ENCODE measurements at regions not wholly inside any gene's neighbourhood (a gene's known extent, or its start where the extent isn't known, plus 50 kb on each side); places are given as distances from the start of the nearest gene placed in this dataset.

DNA sequence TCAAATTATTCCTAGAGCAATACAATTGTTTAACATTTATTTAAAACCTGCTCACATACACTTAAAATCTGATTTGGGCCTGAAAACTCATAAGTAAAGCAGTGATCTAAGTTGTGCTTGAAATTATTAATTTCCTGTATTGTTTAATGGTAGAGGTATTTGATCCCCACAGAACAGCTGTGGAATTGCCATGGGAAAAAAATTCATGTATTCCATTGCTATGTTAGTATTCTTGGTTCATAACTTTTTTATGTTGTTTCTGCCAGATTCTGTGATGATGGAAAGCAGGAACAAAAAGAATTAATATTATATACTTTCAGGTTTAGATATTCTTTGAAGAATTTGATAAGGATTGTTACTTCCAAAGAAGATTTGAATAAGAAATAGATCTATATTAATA lies 831.5 kb upstream of the NR2F2 start:
- no peaks in the 10 kb centered on the region for H3K9me3 ChIP-seq (ENCODE audit: insufficient read depth, low read length)
- no peaks in the 10 kb centered on the region for H3K27me3 ChIP-seq (ENCODE audit: insufficient read depth, insufficient read length)
- no peak overlapping the region for H3K9ac ChIP-seq (ENCODE audit: insufficient read length, low read depth)
- no peak overlapping the region for H3K4me3 ChIP-seq (ENCODE audit: insufficient read length, low read depth)
- no peak for DNase-seq (ENCODE audit: low read depth, low spot score)
- TF ChIP-seq ZNF274 (IDR thresholded peaks at IDR 0.05; ENCODE audit: low read depth, low read length) (no peak), SUZ12 (IDR thresholded peaks at IDR 0.05; ENCODE audit: extremely low read depth, insufficient read depth, insufficient read length) (no peak), YY1 (IDR thresholded peaks at IDR 0.05; ENCODE audit: insufficient read depth, insufficient read length) (no peak)
- H3K4me1 ChIP-seq (ENCODE audit: insufficient read depth, insufficient read length) = no peaks in the 10 kb centered on the region
- H3K36me3 ChIP-seq (ENCODE audit: insufficient read depth, insufficient read length, low read length) = no peaks in the 10 kb centered on the region

DNA sequence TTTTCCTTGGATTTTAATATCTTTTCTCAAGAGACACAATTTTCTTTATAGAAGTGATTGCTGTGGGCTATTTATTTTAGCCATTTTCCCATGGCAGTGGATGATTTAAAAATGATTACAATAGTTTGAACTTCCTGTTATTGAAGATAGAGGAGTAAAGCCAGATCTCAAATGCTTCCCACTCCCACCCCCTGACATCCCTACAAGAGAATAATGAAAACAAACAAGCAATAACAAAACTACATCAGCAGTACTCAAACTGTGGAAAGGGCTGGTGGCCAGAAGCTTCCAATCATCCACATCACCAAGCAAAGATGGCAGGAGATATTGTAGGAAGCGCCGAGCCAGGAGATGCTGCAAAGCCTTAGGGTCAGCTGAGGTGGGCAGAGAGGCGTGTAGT lies 831.1 kb upstream of the NR2F2 start:
- no peaks in the 10 kb centered on the region for H3K9me3 ChIP-seq (ENCODE audit: insufficient read depth, low read length)
- no peaks in the 10 kb centered on the region for H3K27me3 ChIP-seq (ENCODE audit: insufficient read depth, insufficient read length)
- no peaks in the 10 kb centered on the region for H3K4me1 ChIP-seq (ENCODE audit: insufficient read depth, insufficient read length)
- DNase-seq (ENCODE audit: low read depth, low spot score) = no peak
- H3K36me3 ChIP-seq (ENCODE audit: insufficient read depth, insufficient read length, low read length) = no peaks in the 10 kb centered on the region
- no peak for TF ChIP-seq ZNF274 (IDR thresholded peaks at IDR 0.05; ENCODE audit: low read depth, low read length)
- no peak overlapping the region for H3K4me3 ChIP-seq (ENCODE audit: insufficient read length, low read depth)
- H3K9ac ChIP-seq (ENCODE audit: insufficient read length, low read depth) = no peak overlapping the region

DNA sequence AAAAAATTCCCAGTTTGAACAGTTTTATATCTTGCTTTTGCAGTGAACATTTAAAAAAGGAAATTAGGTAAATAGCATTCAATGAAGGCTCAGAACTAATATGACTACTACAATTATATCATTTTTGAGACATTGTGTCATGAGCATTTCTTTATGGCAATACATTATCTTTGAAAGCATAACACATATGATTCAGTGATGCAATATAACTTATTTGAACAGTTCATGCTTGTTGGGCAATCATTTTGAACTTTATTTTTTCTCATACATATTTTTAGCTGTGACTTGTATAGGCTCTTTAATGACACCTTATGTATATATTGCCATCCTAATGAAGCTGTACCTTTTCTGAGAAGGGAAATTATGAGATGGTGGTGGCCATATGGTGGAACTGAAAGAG lies 828.6 kb upstream of the NR2F2 start:
- Histone ChIP-seq H3K36me3 (ENCODE audit: insufficient read depth, insufficient read length, low read length) (no peaks in the 10 kb centered on the region), H3K4me3 (ENCODE audit: insufficient read length, low read depth) (no peak overlapping the region), H3K9ac (ENCODE audit: insufficient read length, low read depth) (no peak overlapping the region), H3K9me3 (ENCODE audit: insufficient read depth, low read length) (no peaks in the 10 kb centered on the region), H3K27me3 (ENCODE audit: insufficient read depth, insufficient read length) (no peaks in the 10 kb centered on the region), H3K4me1 (ENCODE audit: insufficient read depth, insufficient read length) (no peaks in the 10 kb centered on the region)
- no peak for DNase-seq (ENCODE audit: low read depth, low spot score)
- TF ChIP-seq SUZ12 (IDR thresholded peaks at IDR 0.05; ENCODE audit: extremely low read depth, insufficient read depth, insufficient read length) (no peak), YY1 (IDR thresholded peaks at IDR 0.05; ENCODE audit: insufficient read depth, insufficient read length) (no peak), ZNF274 (IDR thresholded peaks at IDR 0.05; ENCODE audit: low read depth, low read length) (no peak)

DNA sequence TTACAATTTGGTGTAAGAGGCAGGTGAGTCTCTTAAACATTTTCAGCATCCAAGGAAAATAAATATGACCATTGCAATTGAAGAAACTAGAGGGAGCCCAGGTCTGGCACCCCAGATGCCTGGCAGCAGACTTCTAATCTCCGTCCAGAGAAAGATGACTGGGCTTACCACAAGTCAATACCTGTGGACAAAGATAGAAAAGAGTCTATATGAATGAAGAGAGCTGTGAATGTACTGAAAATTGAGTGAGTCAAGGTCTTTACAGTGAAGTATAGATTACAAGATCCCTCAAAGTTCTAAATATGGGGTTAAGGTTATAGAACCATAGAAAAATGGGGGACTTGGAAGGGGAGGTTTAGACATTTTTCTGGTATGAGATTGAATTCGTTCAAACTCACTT lies 827.4 kb upstream of the NR2F2 start:
- Histone ChIP-seq H3K9ac (ENCODE audit: insufficient read length, low read depth) (no peak overlapping the region), H3K9me3 (ENCODE audit: insufficient read depth, low read length) (no peaks in the 10 kb centered on the region), H3K4me3 (ENCODE audit: insufficient read length, low read depth) (no peak overlapping the region), H3K4me1 (ENCODE audit: insufficient read depth, insufficient read length) (no peaks in the 10 kb centered on the region), H3K36me3 (ENCODE audit: insufficient read depth, insufficient read length, low read length) (no peaks in the 10 kb centered on the region), H3K27me3 (ENCODE audit: insufficient read depth, insufficient read length) (no peaks in the 10 kb centered on the region)
- no peak for DNase-seq (ENCODE audit: low read depth, low spot score)
- TF ChIP-seq YY1 (IDR thresholded peaks at IDR 0.05; ENCODE audit: insufficient read depth, insufficient read length) = no peak

DNA sequence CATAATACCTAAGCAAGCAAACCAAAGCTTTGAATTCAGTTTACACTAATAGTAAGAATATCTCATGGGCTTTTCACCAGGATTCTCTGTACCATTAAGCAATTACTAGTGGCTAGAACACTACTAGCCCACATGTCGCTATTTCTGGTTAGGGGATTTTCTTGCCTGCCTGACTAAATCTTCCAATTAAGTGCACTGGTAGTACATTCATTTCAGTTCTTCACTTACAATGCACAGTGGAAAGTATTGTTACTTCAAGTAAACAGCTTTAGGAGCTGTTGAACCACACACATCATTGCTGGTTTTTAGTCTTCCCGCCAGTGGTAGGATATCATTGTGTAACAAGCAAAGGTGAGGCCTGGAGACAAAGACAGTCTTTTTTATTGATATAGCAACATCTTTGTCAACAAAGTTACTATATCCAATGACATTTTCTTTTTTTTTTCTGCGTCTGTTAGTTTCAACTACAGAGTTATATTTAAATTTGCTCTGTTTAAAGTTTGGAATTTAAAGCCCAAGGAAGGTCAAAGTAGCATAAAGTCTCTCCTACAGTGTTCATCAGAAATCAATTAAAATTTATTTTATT lies 826.8 kb upstream of the NR2F2 start:
- no peaks in the 10 kb centered on the region for H3K36me3 ChIP-seq (ENCODE audit: insufficient read depth, insufficient read length, low read length)
- H3K27me3 ChIP-seq (ENCODE audit: insufficient read depth, insufficient read length) = no peaks in the 10 kb centered on the region
- H3K4me3 ChIP-seq (ENCODE audit: insufficient read length, low read depth) = no peak overlapping the region
- H3K9me3 ChIP-seq (ENCODE audit: insufficient read depth, low read length) = no peaks in the 10 kb centered on the region
- no peaks in the 10 kb centered on the region for H3K4me1 ChIP-seq (ENCODE audit: insufficient read depth, insufficient read length)
- TF ChIP-seq SUZ12 (IDR thresholded peaks at IDR 0.05; ENCODE audit: extremely low read depth, insufficient read depth, insufficient read length) (no peak), YY1 (IDR thresholded peaks at IDR 0.05; ENCODE audit: insufficient read depth, insufficient read length) (no peak)
- no peak for DNase-seq (ENCODE audit: low read depth, low spot score)
- H3K9ac ChIP-seq (ENCODE audit: insufficient read length, low read depth) = no peak overlapping the region

DNA sequence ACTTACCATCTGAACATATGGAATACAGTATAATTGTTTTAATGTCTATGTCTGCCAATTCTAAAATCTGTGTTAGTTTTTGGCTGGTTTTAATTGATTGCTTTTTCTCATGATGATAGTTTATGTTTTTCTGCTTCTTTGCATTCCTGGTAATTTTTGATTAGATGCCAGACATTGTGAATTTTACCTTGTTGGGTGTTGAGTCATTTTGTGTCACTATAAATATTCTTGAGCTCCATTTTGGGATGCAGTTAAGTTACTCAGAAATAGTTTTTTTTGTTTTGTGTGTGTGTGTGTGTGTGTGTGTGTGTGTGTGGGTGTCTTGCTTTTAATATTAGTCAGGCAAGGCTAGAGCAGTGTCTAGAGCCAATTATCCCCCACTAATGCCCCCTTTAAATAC lies 818.8 kb upstream of the NR2F2 start:
- H3K36me3 ChIP-seq (ENCODE audit: insufficient read depth, insufficient read length, low read length) = no peaks in the 10 kb centered on the region
- H3K4me1 ChIP-seq (ENCODE audit: insufficient read depth, insufficient read length) = no peaks in the 10 kb centered on the region
- H3K4me3 ChIP-seq (ENCODE audit: insufficient read length, low read depth) = no peak overlapping the region
- no peak overlapping the region for H3K9ac ChIP-seq (ENCODE audit: insufficient read length, low read depth)
- H3K9me3 ChIP-seq (ENCODE audit: insufficient read depth, low read length) = no peaks in the 10 kb centered on the region
- H3K27me3 ChIP-seq (ENCODE audit: insufficient read depth, insufficient read length) = no peaks in the 10 kb centered on the region
- DNase-seq (ENCODE audit: low read depth, low spot score) = no peak
- no peak for TF ChIP-seq SUZ12 (IDR thresholded peaks at IDR 0.05; ENCODE audit: extremely low read depth, insufficient read depth, insufficient read length)

DNA sequence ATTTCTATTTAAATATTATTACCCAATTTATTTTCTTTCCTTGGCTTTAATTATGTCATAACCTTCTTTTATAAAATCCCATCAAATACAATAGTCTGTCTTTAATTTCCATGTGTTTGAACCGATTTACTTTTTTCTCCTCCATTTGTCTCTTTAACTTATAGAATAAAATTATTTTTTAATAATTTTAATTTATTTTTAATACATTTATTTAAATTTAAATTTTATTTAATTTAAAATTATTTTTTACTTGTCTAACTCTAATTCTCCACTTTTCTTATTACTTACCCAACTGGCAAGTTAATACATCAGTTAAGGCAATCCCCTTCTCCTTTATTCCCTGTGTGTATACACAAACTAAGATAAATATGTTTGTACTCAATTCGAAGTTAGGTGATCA lies 817.6 kb upstream of the NR2F2 start:
- no peak overlapping the region for H3K4me3 ChIP-seq (ENCODE audit: insufficient read length, low read depth)
- no peak overlapping the region for H3K9ac ChIP-seq (ENCODE audit: insufficient read length, low read depth)
- H3K4me1 ChIP-seq (ENCODE audit: insufficient read depth, insufficient read length) = no peaks in the 10 kb centered on the region
- no peaks in the 10 kb centered on the region for H3K36me3 ChIP-seq (ENCODE audit: insufficient read depth, insufficient read length, low read length)
- no peak for DNase-seq (ENCODE audit: low read depth, low spot score)
- TF ChIP-seq YY1 (IDR thresholded peaks at IDR 0.05; ENCODE audit: insufficient read depth, insufficient read length) (no peak), ZNF274 (IDR thresholded peaks at IDR 0.05; ENCODE audit: low read depth, low read length) (no peak), SUZ12 (IDR thresholded peaks at IDR 0.05; ENCODE audit: extremely low read depth, insufficient read depth, insufficient read length) (no peak)
- H3K27me3 ChIP-seq (ENCODE audit: insufficient read depth, insufficient read length) = no peaks in the 10 kb centered on the region
- no peaks in the 10 kb centered on the region for H3K9me3 ChIP-seq (ENCODE audit: insufficient read depth, low read length)

DNA sequence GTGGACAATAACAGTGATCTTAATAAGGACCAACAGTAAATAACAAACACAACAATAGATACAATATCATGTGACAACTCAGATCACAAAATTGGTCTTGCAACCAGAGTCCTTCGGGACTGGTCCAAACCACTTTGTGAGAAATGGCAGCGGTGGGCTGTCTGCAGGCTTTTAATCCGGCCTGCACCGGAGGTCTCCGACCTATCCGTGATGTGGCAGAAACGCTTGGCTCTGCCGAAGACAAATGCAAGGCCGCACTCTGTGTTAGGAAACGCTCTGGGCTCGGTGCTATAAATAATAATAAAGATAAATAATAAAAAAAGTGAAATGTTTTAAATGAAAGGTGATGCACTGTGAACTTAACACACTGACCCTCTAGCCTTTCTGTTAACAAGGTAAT lies 810.6 kb upstream of the NR2F2 start:
- Histone ChIP-seq H3K4me3 (ENCODE audit: insufficient read length, low read depth) (no peak overlapping the region), H3K4me1 (ENCODE audit: insufficient read depth, insufficient read length) (no peaks in the 10 kb centered on the region), H3K27me3 (ENCODE audit: insufficient read depth, insufficient read length) (no peaks in the 10 kb centered on the region), H3K9ac (ENCODE audit: insufficient read length, low read depth) (no peak overlapping the region), H3K36me3 (ENCODE audit: insufficient read depth, insufficient read length, low read length) (no peaks in the 10 kb centered on the region), H3K9me3 (ENCODE audit: insufficient read depth, low read length) (no peaks in the 10 kb centered on the region)
- TF ChIP-seq ZNF274 (IDR thresholded peaks at IDR 0.05; ENCODE audit: low read depth, low read length) (no peak), SUZ12 (IDR thresholded peaks at IDR 0.05; ENCODE audit: extremely low read depth, insufficient read depth, insufficient read length) (no peak), YY1 (IDR thresholded peaks at IDR 0.05; ENCODE audit: insufficient read depth, insufficient read length) (no peak)
- DNase-seq (ENCODE audit: low read depth, low spot score) = no peak
